ENCODE measurements at regions not wholly inside any gene's neighbourhood (a gene's known extent, or its start where the extent isn't known, plus 50 kb on each side); places are given as distances from the start of the nearest gene placed in this dataset.

GRCh38 chr4:181647396-181648147 lies 595.6 kb upstream of the TENM3 start:
- Mint-ChIP-seq H3K27ac (ENCODE audit: unreplicated experiment) (no peak overlapping the region), H3K4me3 (ENCODE audit: unreplicated experiment) (no peak overlapping the region), H3K4me1 (ENCODE audit: unreplicated experiment) (peaks cover 4% of the 10 kb centered on the region), H3K27me3 (ENCODE audit: unreplicated experiment) (no peaks in the 10 kb centered on the region), H3K36me3 (ENCODE audit: low read depth, unreplicated experiment) (no peaks in the 10 kb centered on the region), H3K9me3 (ENCODE audit: unreplicated experiment) (no peaks in the 10 kb centered on the region)
- TF ChIP-seq CTCF (IDR thresholded peaks at IDR 0.05; ENCODE audit: unreplicated experiment), result no peak
- no peak for DNase-seq (ENCODE audit: low spot score)

- DNase-seq (ENCODE audit: low spot score), result no peak
- H3K9me3 Mint-ChIP-seq (ENCODE audit: unreplicated experiment), result no peaks in the 10 kb centered on the region
- no peaks in the 10 kb centered on the region for H3K27me3 Mint-ChIP-seq (ENCODE audit: unreplicated experiment)
- no peak overlapping the region for H3K27ac Mint-ChIP-seq (ENCODE audit: unreplicated experiment)
- H3K4me3 Mint-ChIP-seq (ENCODE audit: unreplicated experiment), result no peak overlapping the region
- H3K36me3 Mint-ChIP-seq (ENCODE audit: low read depth, unreplicated experiment), result no peaks in the 10 kb centered on the region
- TF ChIP-seq CTCF (IDR thresholded peaks at IDR 0.05; ENCODE audit: unreplicated experiment), result no peak
- H3K4me1 Mint-ChIP-seq (ENCODE audit: unreplicated experiment), result peaks cover 4% of the 10 kb centered on the region
These were observed 593.0 kb upstream of the TENM3 start for GRCh38 chr4:181650033-181650825.

- TF ChIP-seq CTCF (IDR thresholded peaks at IDR 0.05; ENCODE audit: unreplicated experiment), result no peak
- no peaks in the 10 kb centered on the region for H3K9me3 Mint-ChIP-seq (ENCODE audit: unreplicated experiment)
- no peak overlapping the region for H3K27ac Mint-ChIP-seq (ENCODE audit: unreplicated experiment)
- H3K27me3 Mint-ChIP-seq (ENCODE audit: unreplicated experiment), result no peaks in the 10 kb centered on the region
- no peaks in the 10 kb centered on the region for H3K36me3 Mint-ChIP-seq (ENCODE audit: low read depth, unreplicated experiment)
- no peak for DNase-seq (ENCODE audit: low spot score)
- H3K4me3 Mint-ChIP-seq (ENCODE audit: unreplicated experiment), result no peak overlapping the region
- peaks cover 6% of the 10 kb centered on the region for H3K4me1 Mint-ChIP-seq (ENCODE audit: unreplicated experiment)
These were observed 586.5 kb upstream of the TENM3 start for GRCh38 chr4:181656748-181657147.

- Mint-ChIP-seq H3K9me3 (ENCODE audit: unreplicated experiment) (no peaks in the 10 kb centered on the region), H3K4me1 (ENCODE audit: unreplicated experiment) (peaks cover 18% of the 10 kb centered on the region), H3K4me3 (ENCODE audit: unreplicated experiment) (no peak overlapping the region), H3K36me3 (ENCODE audit: low read depth, unreplicated experiment) (no peaks in the 10 kb centered on the region), H3K27ac (ENCODE audit: unreplicated experiment) (no peak overlapping the region), H3K27me3 (ENCODE audit: unreplicated experiment) (no peaks in the 10 kb centered on the region)
- no peak for DNase-seq (ENCODE audit: low spot score)
- no peak for TF ChIP-seq CTCF (IDR thresholded peaks at IDR 0.05; ENCODE audit: unreplicated experiment)
These were observed 584.0 kb upstream of the TENM3 start for GRCh38 chr4:181659202-181659601.

- Mint-ChIP-seq H3K4me3 (ENCODE audit: unreplicated experiment) (no peak overlapping the region), H3K9me3 (ENCODE audit: unreplicated experiment) (no peaks in the 10 kb centered on the region), H3K36me3 (ENCODE audit: low read depth, unreplicated experiment) (no peaks in the 10 kb centered on the region), H3K4me1 (ENCODE audit: unreplicated experiment) (peaks cover 18% of the 10 kb centered on the region), H3K27ac (ENCODE audit: unreplicated experiment) (no peak overlapping the region), H3K27me3 (ENCODE audit: unreplicated experiment) (peaks cover 1% of the 10 kb centered on the region)
- TF ChIP-seq CTCF (IDR thresholded peaks at IDR 0.05; ENCODE audit: unreplicated experiment), result no peak
- no peak for DNase-seq (ENCODE audit: low spot score)
These were observed 583.3 kb upstream of the TENM3 start for GRCh38 chr4:181659876-181660275.

Measured in endothelial cell (in vitro differentiated cells).